Vagina (tissue), 2 donors: ENCODE measurements at regions not wholly inside any gene's neighbourhood (a gene's known extent, or its start where the extent isn't known, plus 50 kb on each side); places are given as distances from the start of the nearest gene placed in this dataset.

Experiments used
- DNase-seq, 2 donors: peaks; one replicate each; pipeline ENCODE4 v3.0.0-alpha.2; 2017; ENCODE audit errors: extremely low spot score in 2 of 2
- H3K27ac ChIP-seq: fragments of 200-600 bp; sonication (generic); one replicate; pipeline ENCODE4 v1.5.1; 2019
- H3K27me3 ChIP-seq: fragments of 200-600 bp; sonication (generic); one replicate; pipeline ENCODE4 v1.5.1; 2019
- H3K36me3 ChIP-seq, 2 donors: fragments of 200-600 bp; sonication (generic); one replicate each; pipeline ENCODE4 v1.5.1; 2017 to 2019
- H3K4me1 ChIP-seq: fragments of 200-600 bp; sonication (generic); one replicate; pipeline ENCODE4 v1.5.1; 2019
- H3K4me3 ChIP-seq, 2 donors: fragments of 200-600 bp; sonication (generic); 1 replicate in 1 of 2; 2 replicates in 1 of 2; pipeline ENCODE4 v1.5.1; 2016 to 2019
- H3K9me3 ChIP-seq: fragments of 200-600 bp; sonication (generic); one replicate; pipeline ENCODE4 v1.5.1; 2019
- POLR2A ChIP-seq, 2 donors: fragments of 450-650 bp; IDR thresholded peaks; one replicate each; pipeline ENCODE4 v1.6.1; 2017; ENCODE audit warnings: antibody characterized with exemption in 2 of 2, mild to moderate bottlenecking in 2 of 2, moderate library complexity in 2 of 2
- POLR2AphosphoS5 ChIP-seq, 2 donors: sonication (generic); formaldehyde crosslinking; IDR thresholded peaks; one replicate each; pipeline ENCODE4 v1.9.0; 2017; ENCODE audit warnings: antibody characterized with exemption in 2 of 2, mild to moderate bottlenecking in 2 of 2, low read depth in 1 of 2; ENCODE audit not compliant: insufficient read depth in 1 of 2
- intact Hi-C: fragments of 100-400 bp; cut with DNase I; formaldehyde crosslinking; loops from one replicate; pipeline ENCODE4 v1.15.1; 2023
- TF ChIP-seq, protein P1 (sequence below), 3 experiments: fragments of 450-650 bp in 2 of 3; fragments of 200-600 bp in 1 of 3; sonication (generic) in 1 of 3; IDR thresholded peaks; one replicate each; pipeline ENCODE4 v1.5.1; 2017 to 2019; ENCODE audit warnings: antibody characterized with exemption in 3 of 3, mild to moderate bottlenecking in 2 of 3, moderate library complexity in 2 of 3

DNA sequence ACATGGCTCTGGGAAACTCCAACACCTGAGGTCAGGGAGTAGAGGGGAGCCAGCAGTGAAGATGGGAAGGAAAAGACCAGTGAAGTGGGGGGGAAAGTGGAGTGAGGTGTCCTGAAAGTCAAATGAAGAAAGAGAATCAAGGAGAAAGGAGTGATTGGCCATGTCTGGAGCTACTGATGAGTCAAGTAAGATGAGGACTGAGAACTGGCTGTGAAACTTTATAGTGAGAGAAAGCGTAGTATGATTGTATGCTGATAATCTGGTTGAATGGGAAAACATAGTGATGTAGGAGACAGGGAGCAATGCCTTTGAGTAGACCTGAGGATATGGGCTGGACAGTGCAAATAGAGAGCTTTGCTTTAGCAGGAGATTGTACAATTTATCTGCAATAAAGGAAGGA is 183.6 kb upstream of the GMDS start:
- Histone ChIP-seq H3K27me3 (no peaks in the 10 kb centered on the region), H3K36me3 (no peaks in the 10 kb centered on the region), H3K4me3 (no peak overlapping the region), H3K9me3 (no peaks in the 10 kb centered on the region), H3K27ac (no peak overlapping the region), H3K4me1 (no peaks in the 10 kb centered on the region)
- TF ChIP-seq, protein P1, sequence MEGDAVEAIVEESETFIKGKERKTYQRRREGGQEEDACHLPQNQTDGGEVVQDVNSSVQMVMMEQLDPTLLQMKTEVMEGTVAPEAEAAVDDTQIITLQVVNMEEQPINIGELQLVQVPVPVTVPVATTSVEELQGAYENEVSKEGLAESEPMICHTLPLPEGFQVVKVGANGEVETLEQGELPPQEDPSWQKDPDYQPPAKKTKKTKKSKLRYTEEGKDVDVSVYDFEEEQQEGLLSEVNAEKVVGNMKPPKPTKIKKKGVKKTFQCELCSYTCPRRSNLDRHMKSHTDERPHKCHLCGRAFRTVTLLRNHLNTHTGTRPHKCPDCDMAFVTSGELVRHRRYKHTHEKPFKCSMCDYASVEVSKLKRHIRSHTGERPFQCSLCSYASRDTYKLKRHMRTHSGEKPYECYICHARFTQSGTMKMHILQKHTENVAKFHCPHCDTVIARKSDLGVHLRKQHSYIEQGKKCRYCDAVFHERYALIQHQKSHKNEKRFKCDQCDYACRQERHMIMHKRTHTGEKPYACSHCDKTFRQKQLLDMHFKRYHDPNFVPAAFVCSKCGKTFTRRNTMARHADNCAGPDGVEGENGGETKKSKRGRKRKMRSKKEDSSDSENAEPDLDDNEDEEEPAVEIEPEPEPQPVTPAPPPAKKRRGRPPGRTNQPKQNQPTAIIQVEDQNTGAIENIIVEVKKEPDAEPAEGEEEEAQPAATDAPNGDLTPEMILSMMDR (IDR thresholded peaks at IDR 0.05) = no peak
- no peak for TF ChIP-seq POLR2A (IDR thresholded peaks at IDR 0.05)
- TF ChIP-seq POLR2AphosphoS5 (IDR thresholded peaks at IDR 0.05; ENCODE audit: insufficient read depth in 1 of 2, low read depth in 1 of 2) = no peak
- no peak for DNase-seq
- intact Hi-C loops = no loop called here

DNA sequence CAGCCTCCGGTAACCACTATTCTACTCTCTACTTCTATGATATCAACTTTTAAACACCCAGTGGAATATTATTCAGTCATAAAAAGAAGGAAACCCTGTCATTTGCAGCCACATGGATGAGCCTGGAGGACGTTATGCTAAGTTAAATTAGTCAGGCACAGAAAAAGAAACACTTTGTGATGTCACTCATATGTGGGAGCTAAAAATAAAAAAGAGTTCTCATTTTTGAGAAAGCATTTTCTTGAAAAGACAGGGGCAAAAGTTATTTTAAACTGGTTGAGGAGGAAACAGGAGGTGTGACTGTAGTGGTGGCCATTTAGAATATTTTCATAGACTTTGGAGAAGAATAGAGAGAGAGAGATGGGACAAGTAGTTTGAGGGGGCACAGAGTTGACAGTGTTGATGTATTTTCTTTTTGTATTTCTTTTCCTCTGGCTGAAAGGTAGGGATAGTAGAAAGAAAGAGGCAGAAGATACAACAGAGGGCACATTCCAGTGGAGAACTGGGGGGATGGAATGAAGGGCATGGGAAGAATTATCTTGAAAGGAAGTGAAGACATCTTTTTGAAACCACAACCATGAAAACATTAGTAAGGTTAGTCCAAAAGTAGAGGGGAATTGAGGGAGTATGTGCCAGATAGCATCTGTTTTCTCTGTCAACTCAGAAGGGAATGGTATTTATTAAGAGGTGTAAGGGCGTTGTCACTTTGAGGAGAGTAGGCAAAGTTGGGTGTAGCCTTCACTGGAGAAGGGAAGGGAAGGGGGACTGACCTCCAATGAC is 181.3 kb upstream of the GMDS start:
- Histone ChIP-seq H3K4me1 (no peaks in the 10 kb centered on the region), H3K9me3 (no peaks in the 10 kb centered on the region), H3K4me3 (no peak overlapping the region), H3K36me3 (no peaks in the 10 kb centered on the region), H3K27me3 (no peaks in the 10 kb centered on the region), H3K27ac (no peak overlapping the region)
- TF ChIP-seq POLR2AphosphoS5 (IDR thresholded peaks at IDR 0.05; ENCODE audit: insufficient read depth in 1 of 2, low read depth in 1 of 2) = no peak
- TF ChIP-seq, protein P1 (IDR thresholded peaks at IDR 0.05) = no peak
- no peak for TF ChIP-seq POLR2A (IDR thresholded peaks at IDR 0.05)
- intact Hi-C loops = no loop called here
- DNase-seq = no peak

DNA sequence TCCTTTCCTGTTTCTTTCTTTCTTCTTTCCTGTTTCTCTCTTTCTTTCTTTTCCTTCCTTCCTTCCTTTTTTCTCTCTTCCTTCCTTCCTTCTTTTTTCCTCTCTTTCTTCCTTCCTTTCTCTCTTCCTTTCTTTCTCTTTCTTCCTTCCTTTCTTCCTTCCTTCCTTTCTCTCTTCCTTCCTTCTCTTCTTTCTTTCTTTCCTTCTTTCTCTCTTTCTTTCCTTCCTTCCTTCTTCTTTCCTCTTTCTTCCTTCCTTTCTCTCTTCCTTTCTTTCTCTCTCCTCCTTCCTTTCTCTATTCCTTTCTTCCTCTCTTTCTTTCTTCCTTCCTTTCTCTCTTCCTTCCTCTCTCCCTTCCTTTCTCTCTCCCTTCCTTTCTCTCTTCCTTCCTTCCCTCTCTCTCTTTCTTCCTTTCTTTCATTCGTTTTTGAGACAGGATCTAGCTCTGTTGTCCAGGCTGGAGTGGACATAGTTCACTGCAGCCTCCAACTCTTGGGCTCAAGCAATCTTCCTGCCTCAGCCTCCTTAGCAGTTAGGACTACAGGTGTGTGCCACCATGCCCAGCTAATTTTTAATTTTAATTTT is 170.8 kb upstream of the GMDS start:
- Histone ChIP-seq H3K4me1 (no peaks in the 10 kb centered on the region), H3K27me3 (no peaks in the 10 kb centered on the region), H3K9me3 (no peaks in the 10 kb centered on the region), H3K27ac (no peak overlapping the region), H3K4me3 (no peak overlapping the region), H3K36me3 (no peaks in the 10 kb centered on the region)
- DNase-seq = no peak
- TF ChIP-seq POLR2AphosphoS5 (IDR thresholded peaks at IDR 0.05; ENCODE audit: insufficient read depth in 1 of 2, low read depth in 1 of 2) (no peak), POLR2A (IDR thresholded peaks at IDR 0.05) (no peak)
- TF ChIP-seq, protein P1 (IDR thresholded peaks at IDR 0.05) = no peak
- intact Hi-C loops = no loop called here

DNA sequence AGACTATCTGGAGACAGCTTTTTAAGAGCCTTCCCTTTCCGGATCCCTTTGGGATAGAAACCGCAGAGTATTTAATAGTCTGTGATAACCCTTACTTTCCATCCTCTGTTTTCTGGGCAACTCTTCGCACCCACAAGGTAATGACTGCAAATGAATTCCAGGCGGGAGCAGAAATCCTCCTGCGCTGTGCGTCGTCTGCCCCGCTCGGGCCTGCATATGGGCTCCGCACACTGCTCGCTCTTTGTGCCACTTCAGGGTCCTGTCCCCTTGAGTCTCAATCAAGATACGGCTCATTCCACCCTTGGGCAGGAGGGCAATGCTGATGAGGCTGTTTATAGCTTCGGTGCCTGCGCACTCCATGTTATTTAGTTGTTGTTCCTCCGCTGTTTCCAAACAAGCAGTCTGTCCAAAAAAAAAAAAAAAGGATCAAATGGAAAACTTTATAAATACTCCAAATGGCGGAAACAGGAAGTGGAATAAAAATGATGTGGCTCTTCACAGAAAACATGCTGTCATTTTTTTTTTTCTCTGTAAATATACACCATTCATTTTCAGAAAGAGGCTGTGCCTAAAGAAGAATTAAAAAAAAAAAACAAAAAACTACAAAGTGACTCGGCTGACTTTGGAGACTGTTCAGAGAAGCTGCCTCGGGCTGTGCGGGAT is 169.6 kb upstream of the GMDS start:
- Histone ChIP-seq H3K4me3 (no peak overlapping the region), H3K27ac (no peak overlapping the region), H3K4me1 (no peaks in the 10 kb centered on the region), H3K27me3 (no peaks in the 10 kb centered on the region), H3K36me3 (no peaks in the 10 kb centered on the region), H3K9me3 (no peaks in the 10 kb centered on the region)
- intact Hi-C loops = no loop called here
- TF ChIP-seq POLR2AphosphoS5 (IDR thresholded peaks at IDR 0.05; ENCODE audit: insufficient read depth in 1 of 2, low read depth in 1 of 2) (no peak), POLR2A (IDR thresholded peaks at IDR 0.05) (no peak)
- TF ChIP-seq, protein P1 (IDR thresholded peaks at IDR 0.05) = no peak
- no peak for DNase-seq

DNA sequence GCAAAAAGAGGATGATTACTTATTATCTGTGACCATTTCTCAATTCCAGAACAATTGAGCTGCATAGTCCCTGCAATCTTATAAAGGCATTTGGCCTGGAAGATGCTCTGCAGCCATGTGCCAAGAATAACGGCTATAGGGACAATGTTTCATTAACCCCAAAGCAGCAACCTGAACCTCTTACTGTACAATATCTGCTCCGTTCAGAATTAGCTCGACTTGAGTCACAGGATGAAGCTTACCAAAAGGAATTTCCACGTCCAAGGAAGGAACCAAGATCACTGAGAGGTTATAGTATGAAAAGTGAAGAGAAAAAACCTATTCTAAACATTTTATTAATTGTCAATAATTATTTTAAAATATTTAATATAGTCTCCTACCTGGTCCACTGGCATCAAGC is 167.3 kb upstream of the GMDS start:
- Histone ChIP-seq H3K4me3 (no peak overlapping the region), H3K27ac (no peak overlapping the region), H3K4me1 (no peaks in the 10 kb centered on the region), H3K9me3 (no peaks in the 10 kb centered on the region), H3K27me3 (no peaks in the 10 kb centered on the region), H3K36me3 (no peaks in the 10 kb centered on the region)
- TF ChIP-seq, protein P1 (IDR thresholded peaks at IDR 0.05) = no peak
- TF ChIP-seq POLR2AphosphoS5 (IDR thresholded peaks at IDR 0.05; ENCODE audit: insufficient read depth in 1 of 2, low read depth in 1 of 2) (no peak), POLR2A (IDR thresholded peaks at IDR 0.05) (no peak)
- intact Hi-C loops = no loop called here
- DNase-seq = no peak
